Fibroblast of skin of back (primary cell): ENCODE measurements at regions not wholly inside any gene's neighbourhood (a gene's known extent, or its start where the extent isn't known, plus 50 kb on each side); places are given as distances from the start of the nearest gene placed in this dataset.
"Not testable (repeated sequence)": the region's sequence is repeated elsewhere in the genome, so short reads cannot be mapped to it uniquely, and the experiment has no call there.

ENCODE experiments used
- DNase-seq: peaks from one replicate; pipeline ENCODE4 v3.0.0-alpha.2; 2013

GRCh38 chr9:34907044-34907443, 51.0 kb upstream of the PHF24 start:
- DNase-seq: no peak

- peak; percentile 71 for DNase-seq
Observed at GRCh38 chr9:34899535-34900158, 58.4 kb upstream of the PHF24 start.

GRCh38 chr9:34898846-34899245, 59.2 kb upstream of the PHF24 start:
- no peak for DNase-seq

GRCh38 chr9:34896112-34896511, 62.0 kb upstream of the PHF24 start:
- DNase-seq: no peak

- no peak for DNase-seq
Observed at GRCh38 chr9:34892886-34893285, 65.2 kb upstream of the PHF24 start.

GRCh38 chr9:34891386-34891785, 66.7 kb upstream of the PHF24 start:
- DNase-seq: no peak

GRCh38 chr9:34887841-34888240, 70.2 kb upstream of the PHF24 start:
- peak; percentile 13 for DNase-seq

GRCh38 chr9:34884747-34885189, 73.3 kb upstream of the PHF24 start:
- no peak for DNase-seq

- DNase-seq: no peak
Observed at GRCh38 chr9:34876096-34876495, 82.0 kb upstream of the PHF24 start.

GRCh38 chr9:34869390-34869789, 88.7 kb upstream of the PHF24 start:
- DNase-seq: peak; percentile 2

- DNase-seq: no peak
Observed at GRCh38 chr9:34866614-34867013, 91.5 kb upstream of the PHF24 start.

- no peak for DNase-seq
Observed at GRCh38 chr9:34863426-34863825, 94.7 kb upstream of the PHF24 start.

- DNase-seq: no peak
Observed at GRCh38 chr9:34862836-34863235, 95.2 kb upstream of the PHF24 start.

GRCh38 chr9:34862043-34862442, 96.0 kb upstream of the PHF24 start:
- DNase-seq: no peak

GRCh38 chr9:34855016-34855415, 103.1 kb upstream of the PHF24 start:
- DNase-seq: not testable (repeated sequence)

- peak; percentile 1 for DNase-seq
Observed at GRCh38 chr9:34830068-34830467, 120.1 kb upstream of the CCL21 start.

- no peak for DNase-seq
Observed at GRCh38 chr9:34826999-34827538, 117.1 kb upstream of the CCL21 start.

- no peak for DNase-seq
Observed at GRCh38 chr9:34825775-34826174, 115.8 kb upstream of the CCL21 start.

GRCh38 chr9:34823778-34824177, 113.8 kb upstream of the CCL21 start:
- no peak for DNase-seq

- no peak for DNase-seq
Observed at GRCh38 chr9:34810187-34810524, 100.2 kb upstream of the CCL21 start.

GRCh38 chr9:34809504-34810186, 99.7 kb upstream of the CCL21 start:
- peak; percentile 2 for DNase-seq

- DNase-seq: no peak
Observed at GRCh38 chr9:34802916-34803315, 93.0 kb upstream of the CCL21 start.

- DNase-seq: no peak
Observed at GRCh38 chr9:34797367-34797766, 87.4 kb upstream of the CCL21 start.

- no peak for DNase-seq
Observed at GRCh38 chr9:34796924-34797323, 87.0 kb upstream of the CCL21 start.
